Activated CD4-positive, alpha-beta T cell treated with anti-CD3 and anti-CD28 coated beads, Interleukin-2, Interleukin-6, amounts not matched to agents 100 ng/mL and 50 ng/mL, durations not matched to agents 16 hours and 8 hours (primary cell): ENCODE measurements at regions not wholly inside any gene's neighbourhood (a gene's known extent, or its start where the extent isn't known, plus 50 kb on each side); places are given as distances from the start of the nearest gene placed in this dataset.
"Not testable (repeated sequence)": the region's sequence is repeated elsewhere in the genome, so short reads cannot be mapped to it uniquely, and the experiment has no call there.

Experiments
- DNase-seq: peaks from one replicate; pipeline ENCODE4 v3.0.0-alpha.2; 2020

GRCh38 chr2:17460371-17461086 is 57.7 kb downstream of the RAD51AP2 start:
- no peak for DNase-seq

- DNase-seq = no peak
Measured at GRCh38 chr2:17455343-17455742, 62.9 kb downstream of the RAD51AP2 start.

DNA sequence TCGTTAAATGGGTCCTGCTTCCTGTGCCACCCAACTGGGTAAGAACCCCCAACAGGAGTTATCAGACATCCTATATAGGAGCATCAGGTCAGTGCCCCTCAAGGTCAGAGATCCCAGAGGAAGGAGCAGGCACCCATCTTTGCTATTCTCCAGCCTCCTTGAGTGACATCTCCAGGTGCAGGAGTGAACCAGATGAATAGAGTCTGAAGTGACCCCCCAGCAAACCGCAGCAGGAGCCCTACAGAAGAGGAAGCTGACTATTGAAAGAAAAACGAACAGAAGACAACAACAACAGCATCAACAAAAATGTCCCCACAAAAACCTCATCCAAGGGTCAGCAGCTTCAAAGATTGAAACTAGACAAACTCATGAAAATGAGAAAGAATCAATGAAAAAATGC is 72.0 kb downstream of the RAD51AP2 start:
- not testable (repeated sequence) for DNase-seq

DNA sequence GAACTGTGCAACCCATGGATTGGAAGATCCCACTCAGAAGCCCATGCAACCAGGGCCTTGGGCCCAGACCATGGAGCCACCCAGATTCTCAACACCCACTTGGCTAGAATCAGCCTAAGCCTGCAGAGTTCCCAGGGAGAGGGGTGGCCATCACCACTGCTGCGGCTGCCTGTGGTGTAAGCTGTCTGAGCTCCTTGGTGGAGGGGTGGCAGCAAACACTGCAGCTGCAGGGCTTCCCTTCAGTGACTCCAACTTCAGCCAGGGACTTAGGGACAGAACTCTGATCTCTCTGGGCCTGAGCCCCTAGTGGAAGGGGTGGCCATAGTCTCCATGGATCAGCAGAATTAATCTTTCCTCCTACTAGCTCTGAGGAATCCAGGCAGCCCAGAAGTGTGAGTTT is 72.5 kb downstream of the RAD51AP2 start:
- no peak for DNase-seq

DNA sequence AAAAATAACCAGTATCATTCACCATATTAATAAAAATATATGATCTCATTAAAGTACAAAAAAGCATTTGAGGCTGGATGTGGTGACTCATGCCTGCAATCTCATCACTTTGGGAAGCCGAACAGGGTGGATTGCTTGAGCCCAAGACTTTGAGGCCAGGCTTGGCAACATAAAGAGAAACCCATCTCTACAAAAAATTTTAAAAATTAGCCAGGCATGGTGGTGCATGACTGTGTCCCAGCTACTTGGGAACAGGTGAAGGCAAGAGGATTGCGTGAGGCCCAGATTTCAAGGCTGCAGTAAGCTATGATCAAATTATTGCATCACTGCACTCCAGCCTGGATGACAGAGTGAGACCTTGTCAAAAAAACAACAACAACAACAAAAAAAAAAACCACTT is 75.9 kb downstream of the RAD51AP2 start:
- no peak for DNase-seq

DNA sequence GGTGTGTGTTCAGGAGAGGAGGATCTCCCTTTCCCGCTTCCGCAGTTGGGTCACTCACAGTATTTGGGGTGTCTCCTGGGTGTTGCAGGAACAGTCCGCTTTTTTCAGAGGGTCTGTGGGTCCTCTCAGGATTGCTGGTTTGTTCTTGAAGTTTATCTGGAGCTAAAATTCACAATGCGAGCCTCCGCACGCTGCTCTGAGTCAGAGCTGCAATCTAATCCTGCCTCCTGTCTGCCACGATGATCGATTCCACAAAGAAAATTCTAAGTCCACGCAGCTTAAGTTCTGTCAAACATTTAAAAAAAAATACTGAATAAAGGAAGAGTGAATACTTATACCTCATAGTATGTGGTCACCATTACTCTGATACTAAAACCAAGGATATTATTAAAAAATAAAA is 76.5 kb downstream of the RAD51AP2 start:
- no peak for DNase-seq

DNA sequence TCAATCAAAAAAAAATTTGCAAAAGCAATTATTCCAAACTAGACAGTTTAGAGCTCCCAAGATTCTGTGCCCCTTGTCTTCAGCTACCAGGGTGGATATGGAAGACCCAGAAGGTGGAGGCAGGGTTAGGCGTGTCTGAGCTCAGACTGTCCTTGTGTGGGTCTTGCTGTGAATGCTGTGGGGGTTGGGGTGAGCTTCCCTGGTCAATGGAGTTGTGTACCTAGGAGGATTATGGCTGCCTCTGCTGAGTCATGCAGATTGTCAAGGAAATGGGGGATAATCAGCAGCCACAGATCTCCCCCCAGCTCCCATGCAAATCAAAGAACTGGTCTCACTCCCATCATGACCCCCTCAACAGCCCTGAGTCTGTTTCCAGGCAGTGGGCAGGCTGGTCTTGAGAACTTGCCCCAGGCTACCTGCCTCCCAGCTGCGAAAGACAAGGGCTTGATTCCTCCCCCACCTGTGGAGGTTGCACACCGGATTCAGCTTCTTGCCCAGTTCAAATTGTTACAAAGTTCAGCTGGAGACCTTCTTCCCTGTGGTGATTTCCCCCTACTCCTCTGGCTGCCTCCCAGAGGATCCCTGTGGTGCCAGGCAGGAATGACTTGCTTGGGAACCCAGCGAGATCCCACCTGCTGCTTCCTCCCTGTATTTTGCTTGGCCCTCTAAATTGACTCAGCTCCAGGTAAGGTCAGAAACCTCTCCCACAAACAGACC is 77.0 kb downstream of the RAD51AP2 start:
- no peak for DNase-seq

DNA sequence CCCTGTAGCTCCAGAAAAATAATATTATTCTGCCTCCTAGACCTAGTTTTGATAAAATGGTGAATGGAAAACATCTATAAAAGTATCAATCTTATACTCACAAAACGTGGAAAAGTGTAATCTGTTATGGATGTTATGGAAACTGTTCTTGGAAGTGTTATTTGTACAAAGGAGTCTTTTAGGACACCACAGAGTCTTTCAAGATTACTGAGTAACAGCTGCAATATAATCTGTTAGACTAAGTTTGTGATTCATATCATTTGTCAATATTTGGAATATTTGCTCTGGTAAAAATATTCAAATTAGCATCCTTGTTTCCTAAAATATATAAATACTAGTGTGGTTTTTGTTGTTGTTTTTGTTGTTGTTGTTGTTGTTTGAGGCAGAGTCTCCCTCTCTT is 87.9 kb downstream of the RAD51AP2 start:
- DNase-seq = no peak

- DNase-seq = no peak
Measured at GRCh38 chr2:17429130-17429529, 89.1 kb downstream of the RAD51AP2 start.

DNA sequence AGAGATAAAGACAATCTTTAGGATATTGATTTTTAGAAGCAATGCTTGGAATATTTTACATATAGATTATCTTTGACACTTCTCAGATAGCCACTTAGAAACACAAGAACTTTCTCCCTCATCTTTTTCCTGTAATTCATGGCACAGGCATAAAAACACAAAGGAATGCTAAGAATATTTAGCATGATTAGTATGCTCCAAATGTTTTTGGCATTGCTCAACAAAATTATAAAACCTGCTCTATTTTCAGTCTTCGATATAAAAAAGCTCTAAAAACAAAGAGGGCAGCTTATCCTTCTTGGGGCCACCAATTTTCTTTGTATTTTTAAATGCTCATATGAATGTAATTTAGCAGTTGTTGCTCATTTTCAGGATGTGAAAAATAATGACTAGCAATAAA is 90.8 kb downstream of the RAD51AP2 start:
- no peak for DNase-seq

DNA sequence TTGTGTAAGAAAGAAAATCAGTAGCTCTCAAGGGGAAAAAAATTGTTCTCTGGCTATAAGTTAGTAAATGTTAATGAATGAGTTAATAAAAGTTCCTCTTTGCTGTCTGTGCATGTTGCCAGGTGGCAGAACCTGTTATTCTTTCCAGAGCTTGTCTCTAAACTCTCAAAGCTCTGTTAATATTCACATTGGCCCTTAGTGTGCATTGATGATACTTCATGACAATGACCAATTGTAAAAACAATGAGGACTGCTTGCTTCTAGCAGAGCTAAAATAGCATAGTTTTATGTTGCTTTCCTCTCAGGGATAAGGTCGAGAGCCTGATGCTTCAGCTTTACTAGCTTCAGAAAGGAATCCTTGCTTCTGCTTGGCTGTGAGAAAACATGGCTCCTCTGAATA is 91.5 kb downstream of the RAD51AP2 start:
- DNase-seq = no peak

DNA sequence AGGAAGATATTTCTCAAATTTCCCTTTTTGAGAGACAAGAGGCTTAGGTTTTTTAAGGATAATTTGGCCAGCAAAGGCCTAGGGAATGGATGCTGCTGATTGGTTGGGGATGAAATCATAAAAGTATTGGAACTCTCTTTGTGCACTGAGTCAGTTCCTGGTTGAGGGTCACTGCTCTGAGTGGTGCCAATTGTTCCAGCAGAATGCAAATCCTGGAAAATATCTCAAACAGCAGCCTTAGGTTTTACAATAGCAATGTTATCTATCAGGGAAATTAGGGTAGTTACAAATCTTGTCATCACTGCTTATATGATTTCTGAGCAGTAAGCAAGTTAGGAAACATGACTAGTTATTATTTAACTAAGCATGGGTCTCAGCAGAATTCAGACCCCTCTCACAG is 96.2 kb downstream of the RAD51AP2 start:
- DNase-seq = no peak

DNA sequence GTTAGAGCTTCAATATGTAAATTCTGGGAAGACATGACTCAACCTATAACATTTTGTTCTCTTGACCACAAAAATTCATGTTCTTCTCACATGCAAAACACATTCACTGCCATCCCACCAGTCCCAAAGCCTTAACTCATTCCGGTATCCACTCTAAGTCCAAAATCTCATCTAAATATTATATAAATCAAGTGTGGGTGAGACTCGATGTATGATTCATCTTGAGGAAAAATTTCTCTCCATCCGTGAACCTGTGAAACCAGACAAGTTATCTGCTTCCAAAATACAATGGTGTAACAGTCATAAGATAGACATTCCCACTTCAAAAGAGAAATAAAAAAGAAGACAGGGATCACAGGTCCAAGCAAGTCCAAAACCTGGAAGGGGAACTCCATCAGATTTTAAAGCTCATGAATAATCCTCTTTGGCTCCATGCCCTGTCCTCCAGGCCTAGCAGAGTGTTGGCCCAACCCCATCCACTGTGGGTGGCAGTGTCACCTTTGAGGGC is 101.3 kb downstream of the RAD51AP2 start:
- no peak for DNase-seq

DNA sequence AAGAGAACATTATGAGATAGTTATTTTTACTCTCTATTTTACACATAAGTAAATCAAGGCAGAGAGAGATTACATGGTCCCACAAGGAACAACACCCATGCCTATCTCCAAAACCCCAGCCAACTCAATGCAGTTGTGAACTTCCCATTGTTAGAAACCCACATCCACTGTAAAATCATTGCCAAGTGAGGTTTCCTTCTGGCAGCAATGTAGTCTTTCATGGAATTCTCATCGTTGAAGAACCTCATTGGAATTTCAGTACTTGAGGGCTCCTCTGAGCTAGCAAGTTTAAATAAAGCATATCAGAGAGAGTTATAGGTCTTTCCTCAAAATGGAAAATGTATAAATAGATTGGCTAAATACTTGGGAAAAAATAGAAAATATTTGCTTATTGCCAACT is 105.2 kb downstream of the RAD51AP2 start:
- DNase-seq = no peak

DNA sequence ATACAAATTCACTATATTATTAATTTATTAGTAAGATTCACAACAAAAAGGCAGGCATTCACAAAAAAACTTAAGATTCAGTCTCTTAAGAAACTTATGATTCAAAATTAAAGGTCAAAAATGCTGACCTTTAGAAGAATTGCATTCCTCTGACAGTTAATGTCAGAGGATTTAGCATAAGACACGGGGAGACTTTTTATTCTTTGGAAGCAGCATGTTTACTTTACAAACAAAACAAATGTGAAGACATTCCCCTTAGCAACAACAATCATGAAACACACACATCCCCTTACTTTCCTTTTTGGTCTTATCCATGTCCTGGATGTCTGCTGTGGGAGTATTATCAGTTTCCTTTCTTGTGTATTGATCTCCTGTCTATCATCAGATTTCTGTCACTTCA is 117.1 kb downstream of the RAD51AP2 start:
- DNase-seq = no peak

DNA sequence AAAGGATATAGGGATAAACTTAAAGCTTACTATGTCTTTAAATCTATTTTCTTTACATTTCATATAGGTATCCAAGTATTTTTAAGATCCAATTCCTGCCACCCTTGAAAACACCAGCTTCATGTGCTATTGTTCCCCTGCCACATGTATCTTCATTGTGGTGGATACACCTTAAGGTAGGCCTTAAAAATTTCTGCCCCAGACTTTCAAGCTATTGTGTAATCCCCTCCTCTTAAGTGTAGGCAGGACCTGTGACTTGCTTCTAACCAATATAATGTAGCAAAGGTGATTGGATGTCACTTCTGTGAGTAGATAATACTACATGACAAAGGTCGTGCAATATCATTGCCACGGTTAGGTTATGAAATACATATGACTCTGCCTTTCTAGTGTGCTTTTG is 119.5 kb downstream of the RAD51AP2 start:
- no peak for DNase-seq

GRCh38 chr2:17388798-17389197 is 129.4 kb downstream of the RAD51AP2 start:
- no peak for DNase-seq

GRCh38 chr2:17387591-17387990 is 130.6 kb downstream of the RAD51AP2 start:
- no peak for DNase-seq

DNA sequence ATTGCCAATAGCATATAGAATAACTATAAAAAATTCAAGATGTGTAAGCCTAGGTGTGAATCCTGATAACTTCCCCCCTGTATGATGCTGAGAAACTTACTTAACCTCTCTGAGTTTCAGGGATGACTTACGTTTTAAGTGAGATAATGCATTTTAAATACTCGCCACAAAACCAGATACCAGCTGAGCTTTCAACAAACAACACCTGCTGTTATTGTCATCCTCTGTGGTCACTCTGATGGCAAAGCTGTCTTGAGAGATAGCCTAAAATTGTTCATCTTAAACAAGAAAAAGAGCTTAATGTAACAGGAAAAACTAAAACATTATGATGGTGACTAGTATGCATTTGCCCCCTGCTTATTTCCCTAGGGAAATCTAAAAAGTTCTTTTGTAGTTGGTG is 131.5 kb downstream of the RAD51AP2 start:
- no peak for DNase-seq

- no peak for DNase-seq
Measured at GRCh38 chr2:17380003-17380402, 138.2 kb downstream of the RAD51AP2 start.

DNA sequence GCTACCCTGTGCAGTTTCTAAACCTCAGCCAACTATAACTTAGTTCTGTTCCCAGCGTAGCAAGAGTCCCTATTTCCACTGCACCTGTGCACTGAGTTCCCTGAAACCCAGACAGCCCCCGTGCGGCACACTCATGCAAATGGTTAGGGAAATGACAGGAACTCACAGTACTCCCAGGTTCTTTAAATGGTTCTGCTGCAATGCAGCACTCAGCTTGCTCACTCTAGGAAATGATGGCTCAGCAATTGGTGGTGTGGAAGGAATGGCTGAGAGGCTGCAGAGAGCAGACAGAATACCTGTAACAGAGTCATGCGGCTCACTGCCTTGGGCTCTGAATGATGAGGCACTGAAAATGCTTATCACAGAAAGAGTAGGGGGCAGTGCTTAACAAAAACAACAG is 143.0 kb downstream of the RAD51AP2 start:
- DNase-seq = no peak

- DNase-seq = no peak
Measured at GRCh38 chr2:17373741-17374140, 144.5 kb downstream of the RAD51AP2 start.

DNA sequence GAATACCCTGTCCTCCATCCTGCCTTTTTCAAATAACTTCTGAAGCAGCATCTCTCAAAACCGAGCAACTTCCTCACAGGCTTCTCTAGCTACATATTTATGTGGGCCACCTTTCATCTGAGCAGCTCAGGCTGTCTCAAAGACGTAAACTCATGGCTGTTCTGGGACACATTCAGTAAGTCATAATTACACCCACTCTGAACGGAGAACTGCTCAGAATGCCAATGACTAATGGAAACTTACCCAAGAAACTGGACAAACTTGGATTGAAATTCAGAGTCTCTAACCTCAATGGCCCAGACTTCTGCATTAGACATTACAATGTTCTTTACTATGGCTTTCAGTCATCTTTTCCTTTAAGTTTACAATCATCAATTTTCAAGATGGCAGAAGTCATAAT is 145.2 kb downstream of the RAD51AP2 start:
- no peak for DNase-seq

DNA sequence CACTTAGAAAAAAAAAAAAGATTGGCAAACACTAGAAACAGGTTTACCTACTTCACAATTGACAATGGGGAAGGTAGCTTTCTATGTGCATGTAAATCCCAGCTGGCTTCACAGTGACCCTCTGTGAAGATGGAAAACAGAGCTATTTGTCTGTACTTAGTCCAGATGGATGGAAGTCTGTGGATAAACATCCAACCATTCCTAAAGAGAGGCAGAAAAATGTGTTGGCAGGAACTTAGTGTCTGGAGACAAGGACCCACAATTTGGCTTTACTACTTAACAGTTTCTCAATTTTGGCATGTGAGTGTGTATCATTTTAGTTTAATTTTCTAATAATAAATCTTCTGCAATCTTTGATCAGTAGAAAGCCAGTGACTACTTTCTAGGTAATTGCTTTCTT is 154.4 kb downstream of the RAD51AP2 start:
- no peak for DNase-seq

- no peak for DNase-seq
Measured at GRCh38 chr2:17362956-17363355, 155.3 kb downstream of the RAD51AP2 start.
